Epithelial cell of esophagus (primary cell): ENCODE measurements at regions not wholly inside any gene's neighbourhood (a gene's known extent, or its start where the extent isn't known, plus 50 kb on each side); places are given as distances from the start of the nearest gene placed in this dataset.

Experiments used
- DNase-seq: peaks from one replicate; pipeline ENCODE4 v3.0.0; 2010; ENCODE audit warnings: low read depth
- H3K4me3 ChIP-seq: 2 replicates; pipeline ENCODE4 v1.5.1; 2011; ENCODE audit warnings: mild to moderate bottlenecking, low read length, control low read depth
- TF ChIP-seq, protein P1 (sequence below): IDR thresholded peaks from 2 replicates; pipeline ENCODE4 v1.5.1; 2011; ENCODE audit warnings: low read depth, mild to moderate bottlenecking, low read length, control low read depth, inconsistent platforms; ENCODE audit not compliant: insufficient read depth; ENCODE audit errors: missing control alignments

DNA sequence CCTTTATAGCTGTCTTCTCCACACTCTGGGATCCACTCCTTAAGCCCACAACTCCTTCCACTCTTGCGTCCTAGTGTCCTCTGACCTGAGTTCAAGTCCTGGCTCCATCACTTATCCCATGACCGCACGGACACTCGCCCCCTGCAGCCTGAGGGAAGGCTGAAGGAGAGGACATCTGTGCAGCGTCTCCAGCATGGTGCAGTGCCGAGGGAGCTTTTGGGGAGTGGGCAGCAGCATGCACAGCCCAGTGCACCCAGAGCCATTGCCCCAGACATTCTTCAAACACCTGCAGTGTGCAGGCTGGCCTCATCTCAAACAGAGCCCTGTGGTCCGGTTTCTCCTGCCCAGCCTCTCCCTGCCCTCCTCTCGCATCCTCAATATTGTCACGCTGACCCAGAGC, 317.1 kb upstream of the ZMIZ1 start:
- TF ChIP-seq, protein P1, sequence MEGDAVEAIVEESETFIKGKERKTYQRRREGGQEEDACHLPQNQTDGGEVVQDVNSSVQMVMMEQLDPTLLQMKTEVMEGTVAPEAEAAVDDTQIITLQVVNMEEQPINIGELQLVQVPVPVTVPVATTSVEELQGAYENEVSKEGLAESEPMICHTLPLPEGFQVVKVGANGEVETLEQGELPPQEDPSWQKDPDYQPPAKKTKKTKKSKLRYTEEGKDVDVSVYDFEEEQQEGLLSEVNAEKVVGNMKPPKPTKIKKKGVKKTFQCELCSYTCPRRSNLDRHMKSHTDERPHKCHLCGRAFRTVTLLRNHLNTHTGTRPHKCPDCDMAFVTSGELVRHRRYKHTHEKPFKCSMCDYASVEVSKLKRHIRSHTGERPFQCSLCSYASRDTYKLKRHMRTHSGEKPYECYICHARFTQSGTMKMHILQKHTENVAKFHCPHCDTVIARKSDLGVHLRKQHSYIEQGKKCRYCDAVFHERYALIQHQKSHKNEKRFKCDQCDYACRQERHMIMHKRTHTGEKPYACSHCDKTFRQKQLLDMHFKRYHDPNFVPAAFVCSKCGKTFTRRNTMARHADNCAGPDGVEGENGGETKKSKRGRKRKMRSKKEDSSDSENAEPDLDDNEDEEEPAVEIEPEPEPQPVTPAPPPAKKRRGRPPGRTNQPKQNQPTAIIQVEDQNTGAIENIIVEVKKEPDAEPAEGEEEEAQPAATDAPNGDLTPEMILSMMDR: no peak
- H3K4me3 ChIP-seq: no peak overlapping the region
- DNase-seq: no peak

DNA sequence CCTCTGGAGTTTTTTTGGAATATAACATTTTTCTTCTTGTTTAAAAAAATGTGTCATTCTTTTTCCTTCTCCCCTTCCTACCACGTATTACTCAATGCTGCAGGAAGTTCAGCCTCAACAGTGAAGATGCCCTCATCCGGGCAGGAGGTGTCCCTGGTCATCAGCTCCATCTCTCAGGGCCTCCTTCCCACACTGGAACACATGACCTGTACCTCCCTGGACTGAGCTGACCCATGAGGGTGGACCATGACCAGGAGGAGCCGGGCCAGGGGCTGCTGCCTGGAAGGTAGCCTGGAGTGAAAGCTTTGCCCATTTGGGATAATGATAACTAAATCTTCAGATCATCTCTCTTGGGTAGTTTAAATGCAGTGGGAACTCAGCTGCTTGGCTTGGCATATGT, 316.5 kb upstream of the ZMIZ1 start:
- no peak overlapping the region for H3K4me3 ChIP-seq
- no peak for DNase-seq
- TF ChIP-seq, protein P1: no peak

DNA sequence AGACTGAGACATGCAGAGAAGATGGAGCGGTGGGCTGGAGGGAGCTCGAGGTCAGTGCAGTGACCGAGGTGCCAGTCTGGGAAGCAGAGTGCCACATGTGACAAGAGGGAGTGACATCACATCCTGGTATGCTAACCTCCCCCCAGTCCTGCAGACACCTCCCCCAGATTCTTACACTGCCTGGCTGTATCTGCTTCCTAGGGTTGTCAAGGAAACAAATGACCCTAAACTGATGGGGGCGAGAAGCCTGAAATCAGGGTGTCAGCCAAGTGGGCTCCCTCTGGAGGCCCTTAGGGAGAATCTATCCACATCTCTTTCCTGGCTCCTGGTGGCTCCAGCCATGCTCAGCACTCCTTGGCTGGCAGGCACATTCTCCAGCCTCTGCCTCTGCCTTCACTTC, 316.1 kb upstream of the ZMIZ1 start:
- no peak for DNase-seq
- no peak overlapping the region for H3K4me3 ChIP-seq
- TF ChIP-seq, protein P1: no peak

DNA sequence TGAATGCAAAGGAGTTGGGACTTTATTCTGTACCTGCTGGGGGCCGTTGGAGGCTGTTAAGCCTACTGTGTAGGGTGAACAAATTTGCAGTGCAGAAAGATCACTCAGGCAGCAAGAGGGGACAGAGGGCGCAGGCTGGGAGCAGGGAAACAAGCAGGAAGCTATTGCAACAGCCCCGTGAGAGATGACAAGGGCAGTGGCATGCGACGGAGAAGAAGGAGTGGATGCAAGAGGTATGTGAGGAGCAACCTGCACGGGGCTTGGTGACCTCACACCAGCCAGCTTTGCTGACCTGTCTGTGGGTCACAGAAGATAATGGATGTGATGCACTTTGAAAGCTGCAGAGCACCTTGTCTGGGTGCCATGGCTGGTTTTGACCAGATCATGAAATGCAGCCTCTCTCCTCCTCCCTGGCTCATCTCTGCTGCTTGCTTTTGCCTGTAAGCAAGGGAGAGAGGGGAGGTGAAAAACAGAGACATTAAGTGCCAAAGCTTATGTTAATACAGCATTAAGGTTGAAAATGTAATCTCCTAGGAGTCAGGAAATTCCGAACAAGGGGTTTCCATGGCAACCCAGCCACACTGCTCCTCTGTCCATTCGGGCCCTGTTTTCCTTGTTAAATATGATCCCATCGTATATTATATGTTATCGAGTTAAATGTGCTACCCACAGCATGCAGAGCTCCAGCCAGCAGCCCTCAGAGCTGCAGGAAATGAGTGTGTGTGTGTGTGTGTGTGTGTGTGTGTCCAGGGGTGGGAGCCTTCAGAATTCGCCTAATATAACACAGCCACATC, 314.3 kb upstream of the ZMIZ1 start:
- no peak for DNase-seq
- H3K4me3 ChIP-seq: no peak overlapping the region
- TF ChIP-seq, protein P1: no peak

DNA sequence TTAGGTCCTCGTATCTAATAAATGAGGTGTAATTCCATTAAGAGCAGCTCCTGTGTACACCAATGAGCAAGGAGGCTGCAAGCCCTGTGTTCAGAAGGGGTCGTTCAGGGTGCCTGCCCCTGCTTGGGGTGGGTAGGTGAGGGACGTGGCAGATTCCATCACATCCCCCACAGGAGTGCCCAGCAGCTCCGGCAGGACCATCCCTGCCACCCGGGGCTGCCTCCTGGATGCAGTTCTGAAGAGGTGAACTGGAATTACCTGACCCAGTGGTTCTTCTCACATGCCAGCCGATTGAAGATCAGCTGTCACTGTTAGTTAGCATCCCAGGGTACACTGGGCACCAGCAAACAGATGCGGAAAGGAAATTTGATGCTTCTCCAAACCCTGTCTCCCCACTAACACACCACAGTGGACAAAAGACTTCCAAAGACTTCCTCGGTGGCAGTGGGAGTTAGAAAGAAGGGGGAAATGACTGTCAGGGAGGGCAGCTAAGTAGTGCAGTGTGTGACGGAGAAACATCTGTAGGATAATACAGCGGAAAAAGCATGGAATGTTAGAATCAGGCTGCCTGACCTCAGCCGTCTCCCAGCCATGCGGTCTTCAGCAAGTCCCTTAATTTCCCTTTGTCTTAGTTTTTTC, 313.6 kb upstream of the ZMIZ1 start:
- no peak for DNase-seq
- TF ChIP-seq, protein P1: no peak
- no peak overlapping the region for H3K4me3 ChIP-seq

DNA sequence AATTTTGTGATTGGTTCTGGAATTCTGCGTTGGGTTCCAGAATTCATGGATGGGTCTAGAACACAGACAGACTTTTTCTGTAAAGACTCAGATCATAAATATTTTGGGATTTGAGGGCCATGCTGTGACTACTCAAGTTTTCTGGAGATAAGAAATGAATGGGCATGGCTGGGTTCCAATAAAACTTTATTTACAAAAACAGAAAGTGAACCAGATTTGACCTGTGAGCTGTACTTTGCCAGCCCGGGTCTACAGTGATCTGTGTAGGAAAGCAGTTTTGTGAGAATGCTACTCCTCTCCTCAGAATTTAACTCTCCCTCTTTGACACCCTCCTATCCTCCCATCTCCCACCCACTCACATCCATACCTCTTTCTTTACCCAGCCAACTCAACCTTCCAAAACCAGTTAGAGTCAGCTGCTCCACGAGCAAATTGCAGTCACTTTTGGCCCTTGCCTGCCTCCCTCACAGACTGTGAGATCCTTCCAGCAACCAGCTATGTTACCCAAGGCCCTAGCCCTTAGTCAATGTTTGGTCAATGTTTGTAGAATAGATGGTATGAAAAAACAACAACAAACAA, 312.8 kb upstream of the ZMIZ1 start:
- H3K4me3 ChIP-seq: no peak overlapping the region
- no peak for DNase-seq
- TF ChIP-seq, protein P1: no peak
